Endothelial cell of umbilical vein (primary cell): ENCODE measurements at regions not wholly inside any gene's neighbourhood (a gene's known extent, or its start where the extent isn't known, plus 50 kb on each side); places are given as distances from the start of the nearest gene placed in this dataset.

Experiments
- BruUV-seq: library from RNA; stranded (reverse); fragments of 400-500 nt; replicated peaks from 2 replicates; lab custom pipeline; 2021; lab: Mats Ljungman, UMichigan
- CTCF ChIA-PET: fragments of 300-600, 350-600 bp; sonication (Branson Sonifier 250); formaldehyde crosslinking; loops from one replicate; lab custom pipeline; 2021; ENCODE audit warnings: antibody characterized with exemption, inconsistent platforms; lab: Charles Lee
- POLR2A ChIA-PET: fragments of 300-600, 350-600 bp; sonication (Branson Sonifier 250); formaldehyde crosslinking; loops from one replicate; lab custom pipeline; 2021; ENCODE audit warnings: antibody characterized with exemption, inconsistent platforms; lab: Charles Lee
- DNase-seq: peaks from one replicate; pipeline ENCODE4 v3.0.0-alpha.2; 2011; ENCODE audit warnings: low read depth, low spot score
- FAIRE-seq: peaks from 2 replicates; lab custom pipeline; 2011; peaks lifted over from hg19 to GRCh38; lab: Jason Lieb, UNC
- H2AFZ ChIP-seq: 2 replicates; pipeline ENCODE4 v1.6.0; 2012; ENCODE audit warnings: low read depth, low read length, control low read depth, inconsistent platforms
- H3K27ac ChIP-seq: 2 replicates; pipeline ENCODE4 v1.5.1; 2011; ENCODE audit warnings: low read depth, mild to moderate bottlenecking, control low read depth, low read length, moderate library complexity; ENCODE audit not compliant: insufficient read depth
- H3K27me3 ChIP-seq, 2 experiments: 2 replicates each; pipeline versions ENCODE4 v1.6.0 to v1.6.1; 2011; ENCODE audit warnings: low read length in 2 of 2, mixed read lengths in 1 of 2; ENCODE audit not compliant: control insufficient read depth in 2 of 2, insufficient read depth in 2 of 2
- H3K36me3 ChIP-seq, 2 experiments: 2 replicates in 1 of 2; 3 replicates in 1 of 2; pipeline ENCODE4 v1.5.1; 2011; ENCODE audit warnings: low read length in 2 of 2, mild to moderate bottlenecking in 1 of 2, moderate library complexity in 1 of 2; ENCODE audit not compliant: control insufficient read depth in 2 of 2, insufficient read depth in 2 of 2; ENCODE audit errors: extremely low read depth in 1 of 2
- H3K4me1 ChIP-seq: 3 replicates; pipeline ENCODE4 v1.5.1; 2011; ENCODE audit warnings: mild to moderate bottlenecking, low read length; ENCODE audit not compliant: control insufficient read depth, insufficient read depth; ENCODE audit errors: extremely low read depth
- H3K4me2 ChIP-seq: 2 replicates; pipeline ENCODE4 v1.6.1; 2011; ENCODE audit warnings: low read length, control low read depth, mixed read lengths; ENCODE audit not compliant: insufficient read depth
- H3K4me3 ChIP-seq, 3 experiments: fragments of 200-600 bp in 1 of 3; sonication (generic), shearing (Covaris generic) in 1 of 3; replicated peaks in 1 of 3; 2 replicates each; pipeline ENCODE4 v1.5.1; 2011 to 2016; ENCODE audit warnings: control low read depth in 3 of 3, low read length in 3 of 3, mild to moderate bottlenecking in 2 of 3, inconsistent platforms in 1 of 3, low read depth in 1 of 3, moderate library complexity in 1 of 3; ENCODE audit not compliant: insufficient read depth in 1 of 3
- H3K79me2 ChIP-seq: 2 replicates; pipeline ENCODE4 v1.6.0; 2012; ENCODE audit warnings: low read length, inconsistent platforms; ENCODE audit not compliant: control insufficient read depth, insufficient read depth
- H3K9ac ChIP-seq: replicated peaks from 2 replicates; pipeline ENCODE3; 2011; ENCODE audit warnings: low read length, control low read depth; ENCODE audit not compliant: insufficient read depth; ENCODE audit errors: extremely low read depth
- H3K9me1 ChIP-seq: replicated peaks from 3 replicates; pipeline ENCODE4 v1.6.0; 2011; ENCODE audit warnings: mild to moderate bottlenecking, low read length; ENCODE audit not compliant: control insufficient read depth, insufficient read depth; ENCODE audit errors: extremely low read depth
- H3K9me3 ChIP-seq: replicated peaks from 2 replicates; pipeline ENCODE4 v1.5.1; 2012; ENCODE audit warnings: low read length, inconsistent platforms; ENCODE audit not compliant: control insufficient read depth, insufficient read depth
- H4K20me1 ChIP-seq: replicated peaks from 2 replicates; pipeline ENCODE3; 2011; ENCODE audit warnings: mild to moderate bottlenecking, low read length; ENCODE audit not compliant: control insufficient read depth, insufficient read depth; ENCODE audit errors: extremely low read depth
- CTCF ChIP-seq, 2 donors: IDR thresholded peaks; 1 replicate in 1 of 2; 2 replicates in 1 of 2; pipeline ENCODE4 v1.5.1; 2011; ENCODE audit warnings: low read length in 2 of 2, mild to moderate bottlenecking in 2 of 2, moderate library complexity in 2 of 2, control low read depth in 1 of 2, inconsistent platforms in 1 of 2, low read depth in 1 of 2; ENCODE audit not compliant: insufficient read depth in 1 of 2; ENCODE audit errors: extremely low read depth in 1 of 2
- EZH2 ChIP-seq: IDR thresholded peaks from 2 replicates; pipeline ENCODE4 v1.6.1; 2012; ENCODE audit warnings: borderline replicate concordance, low read depth, mild to moderate bottlenecking, moderate library complexity, low read length, inconsistent platforms; ENCODE audit not compliant: severe bottlenecking
- FOS ChIP-seq: IDR thresholded peaks from 2 replicates; pipeline ENCODE4 v1.6.1; 2011; ENCODE audit warnings: mild to moderate bottlenecking, low read length, moderate library complexity, borderline replicate concordance; ENCODE audit not compliant: insufficient read depth
- GATA2 ChIP-seq: IDR thresholded peaks from 2 replicates; pipeline ENCODE4 v1.7.0; 2011; ENCODE audit warnings: low read depth, mild to moderate bottlenecking, moderate library complexity, mixed read lengths, low read length; ENCODE audit not compliant: insufficient read length, insufficient read depth
- JUN ChIP-seq: IDR thresholded peaks from 2 replicates; pipeline ENCODE4 v1.6.1; 2011; ENCODE audit warnings: borderline replicate concordance, low read depth; ENCODE audit not compliant: insufficient read length, insufficient read depth
- MAX ChIP-seq: IDR thresholded peaks from 2 replicates; pipeline ENCODE4 v1.6.1; 2011; ENCODE audit not compliant: insufficient read depth, insufficient read length
- MYC ChIP-seq: IDR thresholded peaks from one replicate; pipeline ENCODE4 v1.6.1; 2011; ENCODE audit warnings: mild to moderate bottlenecking, low read depth, low read length
- POLR2A ChIP-seq: IDR thresholded peaks from 2 replicates; pipeline ENCODE4 v1.6.1; 2012; ENCODE audit warnings: low read depth, mild to moderate bottlenecking, control low read depth, low read length
- POLR2AphosphoS5 ChIP-seq: IDR thresholded peaks from 2 replicates; pipeline ENCODE4 v1.6.1; 2012; ENCODE audit warnings: low read depth, mild to moderate bottlenecking, control low read depth, low read length, moderate library complexity; ENCODE audit not compliant: insufficient read depth
- dilution Hi-C: fragments of 300-500 bp; cut with MboI; formaldehyde crosslinking; loops from one replicate; pipeline ENCODE4 v1.15.0; 2019; ENCODE audit warnings: low sequenced_read_pairs; ENCODE audit not compliant: extremely low pct_ligation_motif_present
- intact Hi-C: fragments of 100-400 bp; cut with micrococcal nuclease; formaldehyde crosslinking; loops from one replicate; pipeline ENCODE4 v1.10.0; 2022

- ChIA-PET CTCF (interaction anchor here (0.7 kb wide), 1 partner anchor 143 kb away, joined by 3 read pairs; no protein-coding TSS in a partner anchor), POLR2A (no interaction called here)
- Histone ChIP-seq H4K20me1 (no peaks in the 10 kb centered on the region), H3K9me3 (no peaks in the 10 kb centered on the region), H3K4me3 (no peak overlapping the region), H3K9me1 (no peaks in the 10 kb centered on the region), H3K9ac (no peak overlapping the region), H3K79me2 (no peaks in the 10 kb centered on the region), H3K36me3 (no peaks in the 10 kb centered on the region), H3K27me3 (no peaks in the 10 kb centered on the region), H2AFZ (no peak overlapping the region), H3K27ac (no peak overlapping the region), H3K4me1 (no peaks in the 10 kb centered on the region), H3K4me2 (no peak overlapping the region)
- DNase-seq (no peak), FAIRE-seq (no peak)
- intact Hi-C loops (no loop called here), dilution Hi-C loops (no loop called here)
- TF ChIP-seq POLR2A (no peak), EZH2 (no peak), JUN (no peak), CTCF (IDR thresholded peaks at IDR 0.05; ENCODE audit: extremely low read depth in 1 of 2, insufficient read depth in 1 of 2, low read depth in 1 of 2, low read length in 2 of 2) (no peak), POLR2AphosphoS5 (no peak), GATA2 (no peak), MYC (no peak), FOS (no peak), MAX (no peak)
- no TSS peak for BruUV-seq
Measured at GRCh38 chr11:122358292-122358691, 242.3 kb upstream of the BLID start.
